Breast epithelium (tissue), 3 donors: ENCODE measurements at regions not wholly inside any gene's neighbourhood (a gene's known extent, or its start where the extent isn't known, plus 50 kb on each side); places are given as distances from the start of the nearest gene placed in this dataset.

Source experiments
- POLR2A ChIP-seq: fragments of 450-650 bp; IDR thresholded peaks from one replicate; pipeline ENCODE4 v1.6.1; 2016; ENCODE audit warnings: antibody characterized with exemption, mild to moderate bottlenecking, moderate library complexity
- TF ChIP-seq, protein P1 (sequence below), 3 donors: fragments of 450-650 bp; IDR thresholded peaks; one replicate each; pipeline ENCODE4 v1.5.1; 2016 to 2017; ENCODE audit warnings: antibody characterized with exemption in 3 of 3, mild to moderate bottlenecking in 3 of 3, moderate library complexity in 3 of 3

DNA sequence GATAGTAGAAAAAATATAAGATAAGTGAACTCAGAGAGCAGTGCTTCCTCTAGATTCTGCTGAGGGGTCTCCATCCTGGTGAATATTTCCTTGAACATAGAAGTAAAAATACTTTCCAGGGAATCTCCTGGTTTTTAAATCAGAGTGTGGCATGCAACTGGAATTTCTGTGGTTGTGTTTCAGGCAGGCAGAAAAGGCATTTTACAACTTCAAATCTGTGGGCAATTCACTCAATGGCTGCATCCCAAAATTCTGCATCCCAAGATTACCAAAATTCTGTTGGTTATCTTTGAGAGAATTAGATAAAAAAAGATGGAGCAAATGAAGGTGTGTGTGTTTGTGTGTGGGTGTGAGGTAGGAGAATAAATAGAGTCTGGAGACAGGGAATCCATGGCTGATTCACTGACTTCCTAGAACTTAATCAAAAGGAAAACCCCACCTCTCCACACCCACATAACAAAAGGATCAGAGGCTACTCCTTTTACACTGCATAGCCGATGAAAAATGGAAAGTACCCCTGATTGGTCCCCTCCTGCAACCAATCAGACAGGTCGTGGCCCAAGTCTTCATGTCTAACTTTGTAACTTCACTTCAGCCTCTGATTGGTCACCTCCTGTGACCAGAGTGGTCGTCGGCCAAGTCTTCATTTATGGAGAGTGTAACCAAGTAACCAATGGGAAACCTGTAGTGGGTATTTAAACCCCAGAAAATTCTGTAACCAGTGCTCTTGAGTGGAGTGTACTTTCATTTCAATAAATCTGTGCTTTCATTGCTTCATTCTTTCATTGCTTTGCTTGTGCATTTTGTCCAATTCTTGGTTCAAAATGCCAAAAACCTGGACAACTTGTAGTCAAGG lies 112.8 kb downstream of the DLEU7 start:
- no peak for TF ChIP-seq POLR2A
- TF ChIP-seq, protein P1, sequence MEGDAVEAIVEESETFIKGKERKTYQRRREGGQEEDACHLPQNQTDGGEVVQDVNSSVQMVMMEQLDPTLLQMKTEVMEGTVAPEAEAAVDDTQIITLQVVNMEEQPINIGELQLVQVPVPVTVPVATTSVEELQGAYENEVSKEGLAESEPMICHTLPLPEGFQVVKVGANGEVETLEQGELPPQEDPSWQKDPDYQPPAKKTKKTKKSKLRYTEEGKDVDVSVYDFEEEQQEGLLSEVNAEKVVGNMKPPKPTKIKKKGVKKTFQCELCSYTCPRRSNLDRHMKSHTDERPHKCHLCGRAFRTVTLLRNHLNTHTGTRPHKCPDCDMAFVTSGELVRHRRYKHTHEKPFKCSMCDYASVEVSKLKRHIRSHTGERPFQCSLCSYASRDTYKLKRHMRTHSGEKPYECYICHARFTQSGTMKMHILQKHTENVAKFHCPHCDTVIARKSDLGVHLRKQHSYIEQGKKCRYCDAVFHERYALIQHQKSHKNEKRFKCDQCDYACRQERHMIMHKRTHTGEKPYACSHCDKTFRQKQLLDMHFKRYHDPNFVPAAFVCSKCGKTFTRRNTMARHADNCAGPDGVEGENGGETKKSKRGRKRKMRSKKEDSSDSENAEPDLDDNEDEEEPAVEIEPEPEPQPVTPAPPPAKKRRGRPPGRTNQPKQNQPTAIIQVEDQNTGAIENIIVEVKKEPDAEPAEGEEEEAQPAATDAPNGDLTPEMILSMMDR (IDR thresholded peaks at IDR 0.05), result no peak
